ENCODE measurements at regions not wholly inside any gene's neighbourhood (a gene's known extent, or its start where the extent isn't known, plus 50 kb on each side); places are given as distances from the start of the nearest gene placed in this dataset.

DNA sequence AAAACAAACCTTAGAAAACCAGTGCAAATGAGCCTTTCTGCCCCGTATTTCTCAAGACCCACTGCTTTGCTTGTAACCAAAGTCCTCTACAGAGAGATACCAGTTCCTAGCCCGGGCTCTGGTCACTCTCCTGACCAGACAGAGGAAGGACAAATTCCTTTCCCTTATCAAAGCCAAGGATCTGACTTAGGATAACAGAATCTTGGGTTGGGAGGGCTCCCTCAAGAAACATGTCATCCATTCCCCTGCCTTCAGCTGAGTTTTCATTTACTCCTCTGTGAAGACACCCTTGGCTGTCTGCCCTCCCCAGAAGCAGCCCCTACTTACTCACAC, 116.0 kb upstream of the PARP11 start:
- Histone ChIP-seq H3K27me3 (ENCODE audit: control insufficient read depth, insufficient read depth, low read length) (no peaks in the 10 kb centered on the region), H3K9ac (ENCODE audit: low read depth, low read length) (no peak overlapping the region), H3K36me3 (ENCODE audit: control insufficient read depth, insufficient read depth, low read length) (no peaks in the 10 kb centered on the region), H3K4me3 (ENCODE audit: low read depth, low read length) (no peak overlapping the region), H3K9me3 (ENCODE audit: control insufficient read depth, insufficient read depth, low read length) (no peaks in the 10 kb centered on the region), H3K4me1 (ENCODE audit: control insufficient read depth, insufficient read depth, low read length) (no peaks in the 10 kb centered on the region)

DNA sequence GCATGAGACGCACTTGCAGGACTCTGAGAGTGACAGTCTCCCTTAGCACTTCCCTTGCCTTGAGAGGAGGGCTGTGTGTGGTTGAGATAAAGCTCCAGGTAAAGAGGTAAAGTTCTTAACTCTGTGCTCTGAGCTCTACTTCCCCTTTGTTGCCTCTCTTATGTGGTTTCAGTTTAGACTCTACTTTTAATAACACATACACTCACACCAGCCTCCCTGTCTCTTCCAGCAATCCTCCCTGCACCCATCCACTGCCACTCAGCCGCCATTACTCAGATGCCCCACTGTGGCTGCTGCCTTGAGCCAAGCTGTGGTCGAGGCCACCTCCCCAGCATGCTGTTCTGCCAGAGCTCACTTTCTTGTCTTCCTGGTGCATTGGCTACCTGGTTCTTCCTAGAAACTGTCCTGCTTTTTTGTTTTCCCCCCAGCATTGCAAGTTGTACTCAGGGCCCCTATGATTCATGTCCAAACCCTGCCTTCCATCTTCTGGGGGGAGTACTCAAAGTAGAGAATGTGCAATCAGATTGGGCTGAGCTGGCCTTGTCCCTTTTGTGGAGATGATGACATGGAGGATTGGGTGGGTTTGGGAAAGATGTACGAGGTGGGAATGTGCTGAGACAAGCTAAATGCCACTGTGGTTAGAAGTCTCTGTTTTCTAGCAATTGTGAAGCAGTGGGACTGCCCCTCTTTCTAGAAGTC, 115.5 kb upstream of the PARP11 start:
- Histone ChIP-seq H3K9me3 (ENCODE audit: control insufficient read depth, insufficient read depth, low read length) (no peaks in the 10 kb centered on the region), H3K9ac (ENCODE audit: low read depth, low read length) (no peak overlapping the region), H3K4me3 (ENCODE audit: low read depth, low read length) (no peak overlapping the region), H3K27me3 (ENCODE audit: control insufficient read depth, insufficient read depth, low read length) (no peaks in the 10 kb centered on the region), H3K36me3 (ENCODE audit: control insufficient read depth, insufficient read depth, low read length) (no peaks in the 10 kb centered on the region), H3K4me1 (ENCODE audit: control insufficient read depth, insufficient read depth, low read length) (no peaks in the 10 kb centered on the region)

DNA sequence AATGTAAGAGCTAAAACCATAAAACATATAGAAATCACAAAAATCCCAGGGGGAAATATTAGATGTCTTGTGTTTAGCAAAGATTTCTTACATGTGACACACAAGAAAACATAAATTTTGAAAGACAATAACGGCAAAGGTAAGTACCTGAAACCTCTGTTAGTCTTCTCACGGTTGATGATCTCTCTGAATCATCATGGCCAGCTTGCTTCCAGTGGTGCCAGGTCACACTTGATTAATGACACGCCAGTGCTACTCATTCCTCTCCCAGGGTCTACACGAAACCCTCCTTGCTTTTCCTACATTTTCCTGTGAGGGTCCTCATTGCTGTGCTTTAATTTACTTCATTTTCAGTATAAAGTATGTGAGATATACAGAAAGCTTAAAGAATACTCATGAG, 114.4 kb upstream of the PARP11 start:
- no peak overlapping the region for H3K9ac ChIP-seq (ENCODE audit: low read depth, low read length)
- H3K27me3 ChIP-seq (ENCODE audit: control insufficient read depth, insufficient read depth, low read length), result no peaks in the 10 kb centered on the region
- H3K9me3 ChIP-seq (ENCODE audit: control insufficient read depth, insufficient read depth, low read length), result no peaks in the 10 kb centered on the region
- no peaks in the 10 kb centered on the region for H3K4me1 ChIP-seq (ENCODE audit: control insufficient read depth, insufficient read depth, low read length)
- H3K36me3 ChIP-seq (ENCODE audit: control insufficient read depth, insufficient read depth, low read length), result no peaks in the 10 kb centered on the region
- H3K4me3 ChIP-seq (ENCODE audit: low read depth, low read length), result no peak overlapping the region

DNA sequence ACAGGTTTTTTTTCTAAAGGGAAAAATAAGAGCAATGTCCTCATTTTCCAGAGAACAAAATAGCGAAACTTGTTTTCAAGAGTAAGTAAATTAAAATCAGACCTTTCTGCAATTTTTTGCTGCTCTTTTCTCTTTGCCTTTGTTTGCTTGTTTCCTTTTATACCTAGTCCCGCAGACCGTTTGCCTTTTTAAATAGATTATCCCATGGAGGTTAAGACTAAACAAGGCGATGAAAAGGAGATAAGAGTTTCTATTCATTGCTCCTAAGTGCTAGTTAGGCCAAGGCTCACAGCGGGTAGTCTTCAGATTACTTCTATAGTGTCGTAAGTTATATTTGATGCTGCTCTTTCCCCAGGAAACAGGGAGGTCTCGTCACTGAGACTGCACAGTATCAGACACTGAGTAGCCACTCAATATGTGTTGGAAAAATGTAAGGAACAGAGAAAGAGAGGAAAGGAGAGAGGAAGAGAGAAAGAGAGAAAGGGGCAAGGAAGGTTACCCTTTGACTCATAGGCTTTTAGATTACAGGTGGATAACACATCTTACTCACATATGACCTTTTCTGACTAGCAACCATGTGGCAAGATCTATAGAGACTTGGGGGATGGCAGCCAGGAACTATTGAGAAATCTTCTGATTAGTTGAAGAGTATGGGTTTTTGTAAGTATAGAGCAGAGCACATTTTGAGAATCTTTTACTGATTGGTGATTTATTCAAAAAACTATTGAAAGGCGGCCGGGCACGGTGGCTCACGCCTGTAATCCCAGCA, 107.5 kb upstream of the PARP11 start:
- H3K9me3 ChIP-seq (ENCODE audit: control insufficient read depth, insufficient read depth, low read length), result no peaks in the 10 kb centered on the region
- no peak overlapping the region for H3K9ac ChIP-seq (ENCODE audit: low read depth, low read length)
- no peak overlapping the region for H3K4me3 ChIP-seq (ENCODE audit: low read depth, low read length)
- no peaks in the 10 kb centered on the region for H3K27me3 ChIP-seq (ENCODE audit: control insufficient read depth, insufficient read depth, low read length)
- H3K36me3 ChIP-seq (ENCODE audit: control insufficient read depth, insufficient read depth, low read length), result no peaks in the 10 kb centered on the region
- H3K4me1 ChIP-seq (ENCODE audit: control insufficient read depth, insufficient read depth, low read length), result no peaks in the 10 kb centered on the region

DNA sequence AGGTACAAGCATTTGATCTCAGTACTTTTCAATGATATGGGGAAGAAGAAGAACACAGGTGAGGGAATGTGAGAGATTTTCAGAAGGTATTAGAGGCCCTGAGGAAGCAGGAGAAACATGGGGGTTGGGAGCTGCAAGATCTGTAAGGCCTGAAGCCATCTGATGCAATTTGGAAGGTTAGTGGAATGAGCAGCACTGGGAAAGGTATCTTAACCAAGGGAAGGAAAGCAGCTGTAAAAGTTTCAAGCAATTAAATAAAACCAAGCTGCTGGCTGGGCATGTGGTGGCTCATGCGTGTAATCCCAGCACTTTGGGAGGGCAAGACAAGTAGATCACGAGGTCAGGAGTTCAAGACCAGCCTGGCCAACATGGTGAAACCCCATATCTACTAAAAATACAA, 104.4 kb upstream of the PARP11 start:
- Histone ChIP-seq H3K4me3 (ENCODE audit: low read depth, low read length) (no peak overlapping the region), H3K27me3 (ENCODE audit: control insufficient read depth, insufficient read depth, low read length) (no peaks in the 10 kb centered on the region), H3K4me1 (ENCODE audit: control insufficient read depth, insufficient read depth, low read length) (no peaks in the 10 kb centered on the region), H3K36me3 (ENCODE audit: control insufficient read depth, insufficient read depth, low read length) (no peaks in the 10 kb centered on the region), H3K9ac (ENCODE audit: low read depth, low read length) (no peak overlapping the region), H3K9me3 (ENCODE audit: control insufficient read depth, insufficient read depth, low read length) (no peaks in the 10 kb centered on the region)

DNA sequence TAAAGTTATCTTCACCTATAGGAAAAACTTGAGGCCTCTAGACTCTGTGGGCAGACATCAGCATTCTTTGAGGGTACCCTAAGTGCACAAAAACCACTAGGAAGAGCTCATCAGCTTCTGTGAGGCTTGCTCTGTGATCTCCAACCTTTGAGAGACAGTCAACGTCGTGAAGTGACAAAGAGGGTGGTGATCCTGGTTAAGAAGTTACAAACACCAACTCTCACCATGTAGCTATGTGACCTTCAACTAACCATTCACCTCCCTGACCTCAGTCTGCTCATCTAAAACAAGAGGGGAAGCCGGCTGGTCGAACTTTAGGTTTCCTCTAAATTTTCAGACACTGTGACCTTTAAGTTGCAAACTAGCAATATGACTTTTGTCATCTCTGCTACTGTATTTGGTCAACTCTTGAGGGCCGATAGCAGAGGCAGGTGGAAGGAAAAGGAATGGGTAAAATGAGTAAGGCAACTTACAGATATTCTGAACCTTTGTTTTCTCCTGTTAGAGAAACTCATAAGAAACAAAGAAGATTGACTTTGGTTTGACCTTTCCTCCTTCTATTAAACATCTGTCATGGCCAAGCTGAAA, 103.2 kb upstream of the PARP11 start:
- no peak overlapping the region for H3K9ac ChIP-seq (ENCODE audit: low read depth, low read length)

DNA sequence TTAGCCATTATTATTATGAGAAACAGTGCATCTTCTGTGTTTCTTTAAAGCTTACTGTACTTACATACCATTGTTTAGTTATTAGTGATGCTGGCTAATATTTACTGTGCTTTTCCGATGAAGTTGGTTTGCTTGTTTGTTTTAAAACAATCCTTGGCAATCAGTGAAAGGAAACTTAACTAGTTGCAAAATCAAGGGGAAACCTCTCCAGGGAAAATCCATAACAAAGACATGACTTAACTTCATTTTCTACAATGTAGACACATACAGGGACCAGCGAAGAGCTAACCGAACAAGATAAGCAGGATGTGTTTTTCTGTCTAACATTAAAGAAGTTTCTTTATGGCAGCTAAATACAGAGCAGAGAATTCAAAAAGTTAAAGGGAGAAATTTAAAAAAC, 102.5 kb upstream of the PARP11 start:
- Histone ChIP-seq H3K36me3 (ENCODE audit: control insufficient read depth, insufficient read depth, low read length) (no peaks in the 10 kb centered on the region), H3K27me3 (ENCODE audit: control insufficient read depth, insufficient read depth, low read length) (no peaks in the 10 kb centered on the region), H3K4me3 (ENCODE audit: low read depth, low read length) (no peak overlapping the region), H3K4me1 (ENCODE audit: control insufficient read depth, insufficient read depth, low read length) (no peaks in the 10 kb centered on the region), H3K9ac (ENCODE audit: low read depth, low read length) (no peak overlapping the region), H3K9me3 (ENCODE audit: control insufficient read depth, insufficient read depth, low read length) (no peaks in the 10 kb centered on the region)

More for the DNA sequence above, 103.2 kb upstream of the PARP11 start:
- Histone ChIP-seq H3K36me3 (ENCODE audit: control insufficient read depth, insufficient read depth, low read length) (no peaks in the 10 kb centered on the region), H3K4me1 (ENCODE audit: control insufficient read depth, insufficient read depth, low read length) (no peaks in the 10 kb centered on the region), H3K4me3 (ENCODE audit: low read depth, low read length) (no peak overlapping the region), H3K9me3 (ENCODE audit: control insufficient read depth, insufficient read depth, low read length) (no peaks in the 10 kb centered on the region), H3K27me3 (ENCODE audit: control insufficient read depth, insufficient read depth, low read length) (no peaks in the 10 kb centered on the region)

DNA sequence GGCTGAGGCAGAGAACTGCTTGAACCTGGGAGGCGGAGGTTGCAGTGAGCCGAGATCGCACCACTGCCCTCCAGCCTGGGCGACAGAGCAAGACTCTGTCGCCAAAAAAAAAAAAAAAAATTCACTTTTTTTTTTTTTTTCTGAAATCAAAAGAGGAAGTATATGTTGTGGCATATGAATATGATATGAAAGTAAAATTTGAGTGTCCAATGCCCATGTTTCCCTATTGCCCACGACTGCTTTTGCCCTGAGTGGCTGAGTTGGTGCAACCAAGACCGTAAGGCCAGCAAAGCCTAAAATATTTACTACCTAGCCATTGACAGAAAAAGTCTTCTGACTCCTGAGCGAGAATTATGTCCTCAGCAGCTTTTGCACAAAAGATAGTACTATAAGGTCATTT, 101.7 kb upstream of the PARP11 start:
- Histone ChIP-seq H3K9ac (ENCODE audit: low read depth, low read length) (no peak overlapping the region), H3K4me1 (ENCODE audit: control insufficient read depth, insufficient read depth, low read length) (no peaks in the 10 kb centered on the region), H3K9me3 (ENCODE audit: control insufficient read depth, insufficient read depth, low read length) (no peaks in the 10 kb centered on the region), H3K4me3 (ENCODE audit: low read depth, low read length) (no peak overlapping the region), H3K36me3 (ENCODE audit: control insufficient read depth, insufficient read depth, low read length) (no peaks in the 10 kb centered on the region), H3K27me3 (ENCODE audit: control insufficient read depth, insufficient read depth, low read length) (no peaks in the 10 kb centered on the region)

DNA sequence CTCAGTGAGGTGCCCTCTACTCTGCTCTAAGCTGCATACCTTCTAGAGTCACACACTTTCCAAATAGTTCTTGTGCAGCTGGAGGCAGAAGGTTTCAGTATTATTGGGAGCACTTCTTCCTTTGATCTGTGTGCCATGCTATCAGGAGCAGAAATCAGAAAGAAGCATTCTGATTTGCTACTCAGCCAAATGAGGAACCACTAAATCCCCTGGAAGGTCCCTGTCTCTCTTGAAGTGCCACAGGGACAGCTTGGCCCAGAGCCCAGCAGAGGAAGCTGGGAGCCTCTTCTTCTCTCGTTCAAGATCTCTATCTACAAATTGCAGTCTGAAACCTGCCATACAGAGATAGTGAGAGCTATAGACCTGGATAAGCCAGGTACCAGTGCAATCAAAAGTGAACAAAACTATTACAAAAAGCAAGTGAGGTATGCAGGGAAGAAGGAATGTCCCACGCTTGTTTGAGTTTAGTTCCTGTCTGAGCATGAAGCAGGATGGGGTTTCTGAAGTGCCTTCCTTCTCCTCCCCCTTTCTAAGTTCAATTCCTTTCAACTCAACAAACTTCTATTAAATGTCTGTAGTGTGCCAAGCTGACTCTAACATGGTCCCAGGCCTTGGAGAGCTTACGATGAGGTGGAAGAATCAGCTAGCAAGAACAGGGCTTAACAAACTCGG, 100.9 kb upstream of the PARP11 start:
- H3K4me3 ChIP-seq (ENCODE audit: low read depth, low read length), result no peak overlapping the region
- H3K9me3 ChIP-seq (ENCODE audit: control insufficient read depth, insufficient read depth, low read length), result no peaks in the 10 kb centered on the region
- H3K27me3 ChIP-seq (ENCODE audit: control insufficient read depth, insufficient read depth, low read length), result no peaks in the 10 kb centered on the region
- H3K4me1 ChIP-seq (ENCODE audit: control insufficient read depth, insufficient read depth, low read length), result no peaks in the 10 kb centered on the region
- no peaks in the 10 kb centered on the region for H3K36me3 ChIP-seq (ENCODE audit: control insufficient read depth, insufficient read depth, low read length)
- H3K9ac ChIP-seq (ENCODE audit: low read depth, low read length), result no peak overlapping the region

DNA sequence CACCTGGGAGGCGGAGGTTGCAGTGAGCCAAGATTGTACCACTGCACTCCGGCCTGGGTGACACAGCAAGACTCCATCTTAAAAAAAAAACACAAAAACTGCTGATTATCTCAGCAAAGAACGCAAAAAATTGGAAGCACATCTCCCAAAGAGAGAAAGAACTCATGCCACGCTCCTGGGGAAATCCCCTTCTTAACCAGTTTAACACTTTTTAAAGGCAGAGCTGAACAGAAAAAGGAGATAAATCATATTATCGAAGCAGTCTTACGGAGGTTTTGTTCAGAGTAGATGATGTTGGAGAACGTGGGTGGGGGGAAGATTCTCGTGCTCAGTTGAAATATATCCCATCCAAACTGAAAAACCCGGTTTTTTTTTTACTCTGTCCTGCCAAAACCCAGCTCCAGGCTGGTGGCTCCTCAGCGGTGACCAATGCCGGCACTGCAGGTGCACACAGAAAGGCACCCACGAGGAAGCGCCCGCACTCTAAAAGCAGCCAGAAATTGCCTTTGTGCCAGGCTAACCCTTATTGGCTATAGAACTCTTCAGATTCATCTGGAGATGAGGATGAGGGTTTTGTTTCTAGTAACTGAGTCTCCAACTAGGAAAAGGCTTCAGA, 100.2 kb upstream of the PARP11 start:
- Histone ChIP-seq H3K27me3 (ENCODE audit: control insufficient read depth, insufficient read depth, low read length) (no peaks in the 10 kb centered on the region), H3K4me1 (ENCODE audit: control insufficient read depth, insufficient read depth, low read length) (no peaks in the 10 kb centered on the region), H3K9ac (ENCODE audit: low read depth, low read length) (no peak overlapping the region), H3K36me3 (ENCODE audit: control insufficient read depth, insufficient read depth, low read length) (no peaks in the 10 kb centered on the region), H3K9me3 (ENCODE audit: control insufficient read depth, insufficient read depth, low read length) (no peaks in the 10 kb centered on the region), H3K4me3 (ENCODE audit: low read depth, low read length) (no peak overlapping the region)

DNA sequence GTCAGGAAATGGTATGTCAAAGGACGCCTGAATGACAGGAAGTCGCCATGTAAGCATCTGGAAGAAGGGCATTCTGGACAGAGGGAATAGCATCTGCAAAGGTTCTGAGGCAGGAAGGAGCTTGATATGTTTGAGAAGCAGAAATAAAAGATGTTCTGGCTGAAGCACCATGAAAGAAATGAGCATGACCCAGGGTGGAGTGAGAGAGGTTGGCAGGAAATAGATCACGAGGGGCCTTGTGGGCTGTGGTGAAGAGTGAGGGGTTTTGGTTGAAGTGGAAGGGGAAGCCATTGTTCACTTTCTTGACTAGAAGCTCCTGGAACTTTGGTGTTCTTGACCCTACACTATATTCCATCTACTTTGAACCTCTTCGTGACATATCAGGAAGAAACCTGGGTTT, 99.4 kb upstream of the PARP11 start:
- H3K36me3 ChIP-seq (ENCODE audit: control insufficient read depth, insufficient read depth, low read length), result no peaks in the 10 kb centered on the region
- no peak overlapping the region for H3K9ac ChIP-seq (ENCODE audit: low read depth, low read length)
- H3K27me3 ChIP-seq (ENCODE audit: control insufficient read depth, insufficient read depth, low read length), result no peaks in the 10 kb centered on the region
- H3K9me3 ChIP-seq (ENCODE audit: control insufficient read depth, insufficient read depth, low read length), result no peaks in the 10 kb centered on the region
- H3K4me1 ChIP-seq (ENCODE audit: control insufficient read depth, insufficient read depth, low read length), result no peaks in the 10 kb centered on the region
- no peak overlapping the region for H3K4me3 ChIP-seq (ENCODE audit: low read depth, low read length)
